ENCODE measurements at regions not wholly inside any gene's neighbourhood (a gene's known extent, or its start where the extent isn't known, plus 50 kb on each side); places are given as distances from the start of the nearest gene placed in this dataset.

GRCh38 chr9:80866121-80866520 is 823.2 kb downstream of the TLE1 start:
- TF ChIP-seq, protein P1, sequence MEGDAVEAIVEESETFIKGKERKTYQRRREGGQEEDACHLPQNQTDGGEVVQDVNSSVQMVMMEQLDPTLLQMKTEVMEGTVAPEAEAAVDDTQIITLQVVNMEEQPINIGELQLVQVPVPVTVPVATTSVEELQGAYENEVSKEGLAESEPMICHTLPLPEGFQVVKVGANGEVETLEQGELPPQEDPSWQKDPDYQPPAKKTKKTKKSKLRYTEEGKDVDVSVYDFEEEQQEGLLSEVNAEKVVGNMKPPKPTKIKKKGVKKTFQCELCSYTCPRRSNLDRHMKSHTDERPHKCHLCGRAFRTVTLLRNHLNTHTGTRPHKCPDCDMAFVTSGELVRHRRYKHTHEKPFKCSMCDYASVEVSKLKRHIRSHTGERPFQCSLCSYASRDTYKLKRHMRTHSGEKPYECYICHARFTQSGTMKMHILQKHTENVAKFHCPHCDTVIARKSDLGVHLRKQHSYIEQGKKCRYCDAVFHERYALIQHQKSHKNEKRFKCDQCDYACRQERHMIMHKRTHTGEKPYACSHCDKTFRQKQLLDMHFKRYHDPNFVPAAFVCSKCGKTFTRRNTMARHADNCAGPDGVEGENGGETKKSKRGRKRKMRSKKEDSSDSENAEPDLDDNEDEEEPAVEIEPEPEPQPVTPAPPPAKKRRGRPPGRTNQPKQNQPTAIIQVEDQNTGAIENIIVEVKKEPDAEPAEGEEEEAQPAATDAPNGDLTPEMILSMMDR (IDR thresholded peaks at IDR 0.05) = no peak
- intact Hi-C loops (cut with DNase I, micrococcal nuclease) = no loop called here
- H3K4me3 ChIP-seq = no peak overlapping the region
- ATAC-seq (no peak), DNase-seq (no peak)
- no peaks in the 10 kb centered on the region for H3K4me1 ChIP-seq (ENCODE audit: low read depth)
- H3K9me3 ChIP-seq = peaks cover 10% of the 10 kb centered on the region
- no peaks in the 10 kb centered on the region for H3K36me3 ChIP-seq (ENCODE audit: low read depth)

GRCh38 chr9:80843028-80843427 is 846.3 kb downstream of the TLE1 start:
- no peaks in the 10 kb centered on the region for H3K4me1 ChIP-seq (ENCODE audit: low read depth)
- TF ChIP-seq, protein P1 (IDR thresholded peaks at IDR 0.05) = no peak
- no peaks in the 10 kb centered on the region for H3K36me3 ChIP-seq (ENCODE audit: low read depth)
- peaks cover 10% of the 10 kb centered on the region for H3K9me3 ChIP-seq
- H3K4me3 ChIP-seq = no peak overlapping the region
- intact Hi-C loops (cut with DNase I, micrococcal nuclease) = no loop called here
- no peak for ATAC-seq
- DNase-seq = no peak

- DNase-seq (no peak), ATAC-seq (no peak)
- TF ChIP-seq, protein P1 (IDR thresholded peaks at IDR 0.05) = no peak
- H3K9me3 ChIP-seq = peaks cover 10% of the 10 kb centered on the region
- no peaks in the 10 kb centered on the region for H3K36me3 ChIP-seq (ENCODE audit: low read depth)
- H3K4me1 ChIP-seq (ENCODE audit: low read depth) = no peaks in the 10 kb centered on the region
- H3K4me3 ChIP-seq = no peak overlapping the region
- intact Hi-C loops (cut with DNase I, micrococcal nuclease) = no loop called here
Observed at GRCh38 chr9:80842389-80842788, 847.0 kb downstream of the TLE1 start.

- TF ChIP-seq, protein P1 (IDR thresholded peaks at IDR 0.05) = no peak
- intact Hi-C loops (cut with DNase I, micrococcal nuclease) = no loop called here
- ATAC-seq (no peak), DNase-seq (no peak)
- Histone ChIP-seq H3K9me3 (peaks cover 10% of the 10 kb centered on the region), H3K36me3 (ENCODE audit: low read depth) (no peaks in the 10 kb centered on the region), H3K4me1 (ENCODE audit: low read depth) (no peaks in the 10 kb centered on the region), H3K4me3 (no peak overlapping the region)
Observed at GRCh38 chr9:80841888-80842287, 847.5 kb downstream of the TLE1 start.

DNA sequence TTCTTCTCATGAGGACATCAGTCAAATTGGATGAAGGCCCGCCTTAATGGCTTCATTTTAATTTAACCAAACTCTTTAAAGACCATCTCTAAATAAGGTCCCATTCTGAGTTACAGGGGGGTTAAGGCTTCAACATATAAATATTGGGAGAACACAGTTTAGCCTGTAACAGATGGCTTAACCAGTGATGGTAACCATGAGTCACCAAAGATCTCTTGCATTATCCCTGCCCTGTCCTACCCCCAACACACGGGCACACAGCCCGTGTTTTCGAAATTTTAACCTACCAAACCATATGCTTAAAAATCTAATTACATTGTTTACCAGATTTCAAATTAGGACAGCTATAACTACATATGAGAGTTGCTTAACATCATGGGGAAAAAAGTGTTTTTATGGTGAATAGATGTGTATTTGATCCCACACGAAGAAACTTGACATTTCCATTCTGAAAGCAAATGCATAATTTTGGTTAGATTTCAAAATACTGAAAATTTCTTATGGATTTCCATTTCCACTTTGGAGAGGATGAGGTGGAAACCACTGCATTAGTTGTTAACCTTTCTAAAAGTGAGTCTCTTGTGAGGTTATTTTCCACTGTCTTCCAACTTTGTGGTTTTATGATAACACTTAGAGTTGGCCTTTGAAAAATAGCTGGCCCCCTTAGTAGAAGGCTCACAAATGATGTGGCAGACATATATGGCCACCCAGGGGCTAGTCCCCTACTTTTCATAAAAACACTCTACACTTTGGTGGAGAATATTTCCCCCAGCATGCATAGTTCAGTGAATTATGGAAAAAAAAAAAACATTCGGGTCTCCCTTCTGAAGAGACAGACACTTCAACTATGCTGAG is 849.3 kb downstream of the TLE1 start:
- Histone ChIP-seq H3K4me1 (ENCODE audit: low read depth) (no peaks in the 10 kb centered on the region), H3K36me3 (ENCODE audit: low read depth) (no peaks in the 10 kb centered on the region), H3K9me3 (peaks cover 11% of the 10 kb centered on the region), H3K4me3 (no peak overlapping the region)
- TF ChIP-seq, protein P1 (IDR thresholded peaks at IDR 0.05) = no peak
- intact Hi-C loops (cut with DNase I, micrococcal nuclease) = no loop called here
- no peak for ATAC-seq
- no peak for DNase-seq
